ENCODE measurements at regions not wholly inside any gene's neighbourhood (a gene's known extent, or its start where the extent isn't known, plus 50 kb on each side); places are given as distances from the start of the nearest gene placed in this dataset.
A peak's percentile ranks its signal among the peaks of the same experiment; 100 is the strongest.

DNA sequence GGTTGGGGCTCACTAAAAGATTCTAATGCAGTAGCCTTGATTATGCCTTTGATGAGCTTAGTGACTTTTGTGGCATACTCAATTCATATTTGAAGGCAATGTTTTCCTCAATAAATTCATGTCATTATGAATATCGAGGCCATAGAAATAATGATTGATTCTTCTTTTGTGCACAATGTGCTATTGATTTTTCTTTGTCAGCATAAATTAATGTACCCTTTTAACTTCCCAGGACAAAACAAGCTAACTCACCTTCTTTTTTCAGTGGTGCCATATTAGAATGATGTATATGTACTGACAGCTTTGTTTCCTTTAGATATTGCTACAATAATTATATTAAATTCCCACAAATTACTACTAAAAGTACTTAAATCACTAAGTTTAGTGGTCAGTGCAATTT is 484.3 kb upstream of the HS3ST5 start (continued):
- TF ChIP-seq, protein P1, sequence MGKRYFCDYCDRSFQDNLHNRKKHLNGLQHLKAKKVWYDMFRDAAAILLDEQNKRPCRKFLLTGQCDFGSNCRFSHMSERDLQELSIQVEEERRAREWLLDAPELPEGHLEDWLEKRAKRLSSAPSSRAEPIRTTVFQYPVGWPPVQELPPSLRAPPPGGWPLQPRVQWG (CRISPR knock-in tag; IDR thresholded peaks at IDR 0.05; ENCODE audit: borderline replicate concordance, low read depth), result no peak

DNA sequence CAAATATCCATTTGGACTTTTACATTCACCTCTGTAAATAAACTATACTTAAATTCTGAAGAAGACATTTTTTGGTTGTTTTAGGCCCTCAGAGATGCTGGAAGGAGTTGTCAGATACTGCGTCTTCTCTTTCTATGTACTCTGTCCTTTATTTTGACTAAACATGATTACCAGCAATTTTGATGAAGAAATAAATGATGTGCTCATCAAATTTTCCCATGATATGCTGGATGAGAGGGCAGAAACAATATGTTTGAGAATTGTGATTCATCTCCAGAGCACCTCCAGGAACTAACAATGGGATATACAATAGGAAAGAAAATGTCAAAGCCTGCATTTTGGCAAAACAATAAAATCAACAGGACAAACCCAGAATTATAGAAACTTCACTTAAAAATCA is 481.6 kb upstream of the HS3ST5 start:
- CTCF ChIA-PET (ENCODE audit: low intra/inter-chr PET ratio, low total read pairs), result no interaction called here
- no peaks in the 10 kb centered on the region for H3K4me1 ChIP-seq (ENCODE audit: insufficient read depth, low read length)

DNA sequence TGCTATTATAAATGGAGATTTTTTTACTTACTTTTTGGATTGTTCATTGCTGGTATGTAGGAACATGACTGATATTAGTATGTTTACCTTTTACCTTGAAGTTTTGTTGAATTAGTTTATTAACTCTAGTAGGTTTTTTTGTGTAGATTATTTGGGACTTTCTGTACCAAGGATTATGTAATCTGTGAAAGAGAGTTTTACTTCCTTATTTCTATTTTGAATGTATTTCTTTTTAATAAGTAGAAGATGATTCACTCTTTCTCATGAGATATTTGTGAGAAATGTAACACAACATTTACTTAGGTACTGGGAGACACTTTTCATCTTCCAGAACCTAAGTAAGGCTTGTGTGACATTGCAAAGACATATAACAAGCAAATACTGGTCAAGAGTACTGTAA is 473.9 kb upstream of the HS3ST5 start:
- POLR2A ChIA-PET, result no interaction called here
- no peak for TF ChIP-seq MBNL3 (CRISPR knock-in tag; conservative IDR thresholded peaks at IDR 0.05)
- no peak for TF ChIP-seq ZNF530 (CRISPR knock-in tag; IDR thresholded peaks at IDR 0.05; ENCODE audit: low read depth)
- TF ChIP-seq, protein P2, sequence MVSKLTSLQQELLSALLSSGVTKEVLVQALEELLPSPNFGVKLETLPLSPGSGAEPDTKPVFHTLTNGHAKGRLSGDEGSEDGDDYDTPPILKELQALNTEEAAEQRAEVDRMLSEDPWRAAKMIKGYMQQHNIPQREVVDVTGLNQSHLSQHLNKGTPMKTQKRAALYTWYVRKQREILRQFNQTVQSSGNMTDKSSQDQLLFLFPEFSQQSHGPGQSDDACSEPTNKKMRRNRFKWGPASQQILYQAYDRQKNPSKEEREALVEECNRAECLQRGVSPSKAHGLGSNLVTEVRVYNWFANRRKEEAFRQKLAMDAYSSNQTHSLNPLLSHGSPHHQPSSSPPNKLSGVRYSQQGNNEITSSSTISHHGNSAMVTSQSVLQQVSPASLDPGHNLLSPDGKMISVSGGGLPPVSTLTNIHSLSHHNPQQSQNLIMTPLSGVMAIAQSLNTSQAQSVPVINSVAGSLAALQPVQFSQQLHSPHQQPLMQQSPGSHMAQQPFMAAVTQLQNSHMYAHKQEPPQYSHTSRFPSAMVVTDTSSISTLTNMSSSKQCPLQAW (CRISPR knock-in tag; IDR thresholded peaks at IDR 0.05), result no peak
- TF ChIP-seq RXRA (CRISPR knock-in tag; IDR thresholded peaks at IDR 0.05), result no peak
- TF ChIP-seq RARG (CRISPR knock-in tag; IDR thresholded peaks at IDR 0.05; ENCODE audit: low read depth), result no peak
- no peak for TF ChIP-seq SALL1 (CRISPR knock-in tag; IDR thresholded peaks at IDR 0.05)
- TF ChIP-seq ZNF556 (CRISPR knock-in tag; IDR thresholded peaks at IDR 0.05; ENCODE audit: borderline replicate concordance), result no peak
- no peak for TF ChIP-seq KDM4B (CRISPR knock-in tag; IDR thresholded peaks at IDR 0.05)

More for the DNA sequence above, 481.6 kb upstream of the HS3ST5 start:
- Histone ChIP-seq H3K4me2 (ENCODE audit: low read depth, low read length) (no peak overlapping the region), H3K27me3 (ENCODE audit: control insufficient read depth in 1 of 2, insufficient read depth in 2 of 2, low read length in 2 of 2) (no peaks in the 10 kb centered on the region), H4K20me1 (ENCODE audit: insufficient read depth, low read length) (no peaks in the 10 kb centered on the region), H3K4me3 (replicated peaks in 1 of 3; ENCODE audit: insufficient read depth in 1 of 3, low read depth in 2 of 3, low read length in 3 of 3) (no peak overlapping the region), H3K27ac (ENCODE audit: extremely low read length, insufficient read depth, low read length) (no peak overlapping the region), H2AFZ (ENCODE audit: low read length) (no peak overlapping the region), H3K9ac (ENCODE audit: insufficient read depth, low read depth, low read length) (no peak overlapping the region), H3K36me3 (replicated peaks in 1 of 2; ENCODE audit: control insufficient read depth in 1 of 2, insufficient read depth in 2 of 2, low read length in 2 of 2) (no peaks in the 10 kb centered on the region), H3K9me3 (ENCODE audit: low read length) (no peaks in the 10 kb centered on the region), H3K79me2 (ENCODE audit: insufficient read depth, low read length) (no peaks in the 10 kb centered on the region)
- no peak for DNase-seq (ENCODE audit: low spot score)
- POLR2A ChIA-PET, result no interaction called here
- BruUV-seq (replicated peaks), result no TSS peak
- 0% methylated on average over 1 of the region's 1 CpG for WGBS (ENCODE audit: low lambda C conversion rate)
- TF ChIP-seq MAFK (conservative IDR thresholded peaks at IDR 0.05 in 1 of 2, IDR thresholded peaks at IDR 0.05 in 1 of 2; ENCODE audit: low read length in 2 of 2) (peak; percentile 71 to 79), MAFF (IDR thresholded peaks at IDR 0.05; ENCODE audit: low read depth, low read length) (peak; percentile 67)
- TF ChIP-seq, protein P3, sequence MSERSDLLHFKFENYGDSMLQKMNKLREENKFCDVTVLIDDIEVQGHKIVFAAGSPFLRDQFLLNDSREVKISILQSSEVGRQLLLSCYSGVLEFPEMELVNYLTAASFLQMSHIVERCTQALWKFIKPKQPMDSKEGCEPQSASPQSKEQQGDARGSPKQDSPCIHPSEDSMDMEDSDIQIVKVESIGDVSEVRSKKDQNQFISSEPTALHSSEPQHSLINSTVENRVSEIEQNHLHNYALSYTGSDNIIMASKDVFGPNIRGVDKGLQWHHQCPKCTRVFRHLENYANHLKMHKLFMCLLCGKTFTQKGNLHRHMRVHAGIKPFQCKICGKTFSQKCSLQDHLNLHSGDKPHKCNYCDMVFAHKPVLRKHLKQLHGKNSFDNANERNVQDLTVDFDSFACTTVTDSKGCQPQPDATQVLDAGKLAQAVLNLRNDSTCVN (CRISPR knock-in tag; IDR thresholded peaks at IDR 0.05; ENCODE audit: borderline replicate concordance), result no peak
- intact Hi-C loops (cut with micrococcal nuclease; ENCODE audit: unreplicated experiment) (no loop called here), in situ Hi-C loops (cut with HindIII; ENCODE audit: extremely low pct_ligation_motif_present, low pct_unique_long_range_greater_than_20kb) (no loop called here)
- ATAC-seq, result no peak
- FAIRE-seq, result no peak

More for the DNA sequence above, 473.9 kb upstream of the HS3ST5 start:
- H3K4me1 ChIP-seq (ENCODE audit: insufficient read depth, low read length), result no peaks in the 10 kb centered on the region
- intact Hi-C loops (cut with micrococcal nuclease; ENCODE audit: unreplicated experiment), result no loop called here
- H3K4me2 ChIP-seq (ENCODE audit: low read depth, low read length), result no peak overlapping the region
- ATAC-seq, result no peak
- no peak overlapping the region for H2AFZ ChIP-seq (ENCODE audit: low read length)
- no peak overlapping the region for H3K27ac ChIP-seq (ENCODE audit: extremely low read length, insufficient read depth, low read length)
- no peak for DNase-seq (ENCODE audit: low spot score)
- no peak for FAIRE-seq
- no peak overlapping the region for H3K4me3 ChIP-seq (replicated peaks in 1 of 3; ENCODE audit: insufficient read depth in 1 of 3, low read depth in 2 of 3, low read length in 3 of 3)
- no peaks in the 10 kb centered on the region for H3K9me3 ChIP-seq (ENCODE audit: low read length)
- in situ Hi-C loops (cut with HindIII; ENCODE audit: extremely low pct_ligation_motif_present, low pct_unique_long_range_greater_than_20kb), result no loop called here
- H3K9ac ChIP-seq (ENCODE audit: insufficient read depth, low read depth, low read length), result no peak overlapping the region
- CTCF ChIA-PET (ENCODE audit: low intra/inter-chr PET ratio, low total read pairs), result no interaction called here
- no peaks in the 10 kb centered on the region for H3K36me3 ChIP-seq (replicated peaks in 1 of 2; ENCODE audit: control insufficient read depth in 1 of 2, insufficient read depth in 2 of 2, low read length in 2 of 2)
- BruUV-seq (replicated peaks), result no TSS peak
- no peaks in the 10 kb centered on the region for H3K79me2 ChIP-seq (ENCODE audit: insufficient read depth, low read length)
- H4K20me1 ChIP-seq (ENCODE audit: insufficient read depth, low read length), result no peaks in the 10 kb centered on the region
- no peaks in the 10 kb centered on the region; a peak in 1 of 5 replicates for H3K27me3 ChIP-seq (ENCODE audit: control insufficient read depth in 1 of 2, insufficient read depth in 2 of 2, low read length in 2 of 2)

Data from HepG2 (cell line).